Nucleus accumbens (tissue), 56 donors: ENCODE measurements at regions not wholly inside any gene's neighbourhood (a gene's known extent, or its start where the extent isn't known, plus 50 kb on each side); places are given as distances from the start of the nearest gene placed in this dataset.

Experiments used
- DNase-seq, 56 donors: peaks; one replicate each; lab custom pipeline; 2025; lab: John Stamatoyannopoulos, UW

- no peak for DNase-seq
Observed at GRCh38 chr12:62113366-62114011, 146.7 kb upstream of the USP15 start.

- no peak for DNase-seq
Observed at GRCh38 chr12:62116986-62117385, 143.2 kb upstream of the USP15 start.

- DNase-seq = peak in 20 of 56 donors; percentile 0 to 36 (median 5)
Observed at GRCh38 chr12:62123721-62124203, 136.4 kb upstream of the USP15 start.

DNA sequence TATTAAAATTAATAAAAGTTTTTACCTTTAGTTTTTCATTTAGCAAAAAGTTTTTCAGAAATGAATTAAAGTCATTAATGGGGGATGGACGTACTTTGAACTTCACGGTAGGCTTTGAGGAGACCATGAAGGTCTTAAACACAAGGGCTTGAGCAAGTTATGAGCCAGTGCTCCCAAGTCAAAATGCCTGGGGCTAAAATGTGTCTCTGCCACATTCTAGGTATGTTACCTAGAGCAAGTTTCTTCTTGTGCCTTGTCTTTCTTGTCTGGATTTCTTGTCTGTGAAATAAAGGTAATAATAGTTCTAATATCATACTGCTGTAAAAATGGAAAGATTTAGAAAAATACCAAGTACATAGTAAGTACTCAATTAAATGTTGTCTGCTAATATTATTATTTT, 132.7 kb upstream of the USP15 start:
- DNase-seq = no peak

DNA sequence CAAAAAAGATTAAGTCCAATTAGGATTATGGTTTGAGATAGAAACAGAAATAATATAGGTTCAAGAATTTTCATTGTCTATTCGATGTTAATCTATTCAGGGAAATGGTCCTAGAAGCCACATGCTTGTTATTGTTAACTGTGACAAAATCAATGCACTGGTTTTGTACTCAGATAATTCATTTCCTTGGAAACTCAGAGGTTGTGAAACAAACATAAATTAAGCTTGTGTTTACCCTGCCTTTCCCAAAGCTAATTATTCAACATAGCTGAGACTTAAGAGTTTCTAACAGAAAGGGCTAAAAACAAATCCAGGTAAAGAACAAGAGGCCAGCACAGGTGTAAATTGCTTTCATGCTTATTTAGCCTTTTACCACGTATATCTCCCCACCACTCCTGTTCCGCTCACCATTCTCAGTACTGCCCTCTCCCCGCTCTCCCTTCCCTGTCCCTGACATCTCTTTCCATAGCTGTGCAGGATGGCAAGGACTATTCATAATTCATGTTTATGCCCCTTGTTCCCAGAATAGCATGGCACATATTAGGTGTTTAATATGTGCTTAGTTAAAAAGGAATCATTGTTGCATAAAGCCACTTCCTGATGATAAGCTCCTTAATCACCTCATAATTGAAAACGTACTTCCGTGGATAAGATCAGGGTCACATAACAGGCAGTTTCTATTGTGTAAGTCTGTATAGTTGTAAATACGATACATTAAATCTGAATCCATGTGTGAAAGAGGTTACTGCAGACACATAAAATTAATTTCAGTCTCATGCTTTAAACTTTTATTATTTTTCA, 131.8 kb upstream of the USP15 start:
- DNase-seq = no peak

GRCh38 chr12:62129291-62129690, 130.9 kb upstream of the USP15 start:
- no peak for DNase-seq

DNA sequence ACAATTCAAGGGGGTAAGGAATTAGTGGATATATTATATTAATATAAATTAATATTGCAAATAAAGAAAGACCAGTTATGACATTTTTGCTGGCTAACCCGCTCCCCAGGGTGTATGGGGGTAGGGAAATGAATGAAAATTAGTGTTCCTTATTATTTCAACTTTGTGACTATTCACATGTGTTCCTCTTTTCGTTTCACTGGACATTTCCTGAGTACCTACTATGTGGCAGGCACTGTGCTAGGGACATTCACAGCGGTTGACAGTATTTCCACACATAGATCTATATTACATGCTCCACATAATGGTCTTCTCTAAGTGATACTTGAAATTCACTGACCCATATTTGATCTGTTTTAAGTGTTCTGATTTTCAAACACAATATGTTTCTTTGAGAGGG, 129.8 kb upstream of the USP15 start:
- no peak for DNase-seq

- no peak for DNase-seq
Observed at GRCh38 chr12:62130834-62131552, 129.2 kb upstream of the USP15 start.

- DNase-seq = no peak
Observed at GRCh38 chr12:62133440-62133839, 126.8 kb upstream of the USP15 start.

- no peak for DNase-seq
Observed at GRCh38 chr12:62135553-62136200, 124.5 kb upstream of the USP15 start.

- no peak for DNase-seq
Observed at GRCh38 chr12:62136496-62136895, 123.7 kb upstream of the USP15 start.

GRCh38 chr12:62138527-62138926, 121.7 kb upstream of the USP15 start:
- DNase-seq = no peak

GRCh38 chr12:62146318-62146717, 113.9 kb upstream of the USP15 start:
- no peak for DNase-seq

- DNase-seq = no peak
Observed at GRCh38 chr12:62158013-62158412, 102.2 kb upstream of the USP15 start.

DNA sequence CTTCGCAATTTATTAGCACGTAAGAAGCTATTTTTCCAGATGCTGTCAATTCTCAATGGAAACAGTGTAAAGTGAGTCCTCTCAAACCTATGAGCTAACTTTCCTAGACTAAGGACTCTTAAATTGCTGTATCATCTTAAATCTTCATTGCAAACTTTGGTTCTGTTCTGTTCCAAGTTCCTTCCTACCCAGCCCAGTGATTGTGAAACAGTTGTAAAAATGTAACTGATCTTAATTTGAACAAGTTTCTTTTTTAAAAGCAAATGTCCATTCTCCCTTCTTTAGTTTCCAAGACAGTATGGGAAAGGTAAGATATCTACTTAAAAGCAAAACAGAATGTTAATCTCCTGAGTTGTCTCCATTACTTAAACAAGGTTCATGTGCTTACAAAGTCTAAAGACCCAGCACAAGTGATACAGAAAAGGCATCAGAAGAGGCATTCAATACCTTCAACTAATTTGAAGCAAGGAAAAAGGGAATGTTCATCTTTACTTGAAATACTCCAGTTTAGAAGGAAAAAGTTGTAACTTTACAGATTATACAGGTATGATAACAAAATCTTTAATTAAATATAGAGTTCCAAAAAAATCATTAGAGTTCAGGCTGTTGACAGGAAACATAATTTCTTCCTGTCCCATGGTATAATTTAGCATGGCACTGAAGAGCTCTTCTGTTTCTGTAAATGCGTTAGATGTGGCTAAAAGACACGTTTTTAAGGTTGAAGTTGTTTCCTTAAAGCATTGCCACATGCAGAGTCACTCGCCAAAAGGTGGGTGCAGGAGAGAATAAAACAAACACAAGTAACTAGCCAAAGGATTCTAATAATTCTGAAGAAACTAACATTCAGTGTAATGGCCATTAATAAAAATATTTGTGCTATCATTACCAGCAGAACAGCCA, 101.5 kb upstream of the USP15 start:
- no peak for DNase-seq

DNA sequence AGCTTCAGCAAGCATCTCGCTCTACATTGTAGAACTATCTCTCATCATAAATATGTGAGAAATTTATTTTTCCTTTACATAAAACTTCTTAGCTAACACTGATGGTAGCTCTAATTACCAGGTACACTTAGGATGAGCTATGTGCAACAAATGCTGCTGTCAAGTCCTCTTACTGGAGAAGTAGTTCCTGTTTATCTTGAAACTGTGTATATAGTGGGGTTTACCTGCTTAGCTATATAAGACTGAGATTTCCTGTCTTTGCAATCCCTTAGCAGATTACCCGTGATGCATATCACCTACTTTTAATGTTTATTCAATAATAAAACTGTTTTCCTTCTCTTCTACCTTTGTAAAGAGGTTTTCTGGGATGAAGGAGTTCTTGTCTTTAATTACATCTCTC, 98.0 kb upstream of the USP15 start:
- DNase-seq = no peak

- no peak for DNase-seq
Observed at GRCh38 chr12:62163368-62163767, 96.8 kb upstream of the USP15 start.

GRCh38 chr12:62164036-62164435, 96.2 kb upstream of the USP15 start:
- DNase-seq = no peak

DNA sequence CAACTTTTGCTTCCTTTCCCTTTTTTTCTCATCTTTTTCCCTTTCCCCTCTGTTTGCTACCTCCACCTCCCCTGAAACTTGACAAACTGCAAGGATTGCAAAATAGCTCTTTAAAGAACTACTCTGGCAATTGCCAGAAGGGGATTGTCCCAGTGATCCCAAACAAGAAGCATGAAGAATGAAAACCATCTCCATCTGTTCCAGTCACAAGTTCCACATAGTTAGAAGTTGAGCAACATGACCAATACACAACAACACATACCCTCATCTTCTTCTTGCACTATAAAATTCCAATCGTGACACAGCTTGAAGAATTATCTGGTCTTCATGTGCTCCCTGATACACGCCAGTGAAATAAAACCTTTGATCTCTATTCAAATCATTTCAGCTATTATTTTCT, 93.7 kb upstream of the USP15 start:
- DNase-seq = no peak

DNA sequence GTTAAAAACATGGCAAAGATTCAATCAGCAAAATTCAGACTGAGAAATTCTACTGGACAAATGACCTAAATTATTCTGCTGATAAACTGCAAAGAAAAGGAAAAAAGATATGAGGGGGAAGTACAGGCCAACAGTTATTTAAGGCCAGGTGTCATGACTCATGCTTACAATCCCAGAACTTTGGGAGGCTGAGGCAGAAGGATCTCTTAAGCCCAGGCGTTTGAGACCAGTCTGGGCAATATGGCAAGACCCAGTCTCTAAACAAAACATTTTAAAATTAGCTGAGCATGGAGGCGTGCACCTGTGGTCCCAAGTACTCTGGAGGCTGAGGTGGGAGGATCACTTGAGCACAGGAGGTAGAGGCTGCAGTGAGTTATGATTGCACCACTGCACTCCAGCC, 91.8 kb upstream of the USP15 start:
- DNase-seq = no peak
